Neural cell (in vitro differentiated cells): ENCODE measurements at regions not wholly inside any gene's neighbourhood (a gene's known extent, or its start where the extent isn't known, plus 50 kb on each side); places are given as distances from the start of the nearest gene placed in this dataset.

Experiments
- EZH2 ChIP-seq: fragments of 200-600, 300-800 bp; shearing (Covaris generic), sonication (generic); IDR thresholded peaks from 2 replicates; pipeline ENCODE4 v1.6.1; 2014; ENCODE audit warnings: antibody characterized with exemption, low read length, borderline replicate concordance, mild to moderate bottlenecking; ENCODE audit not compliant: insufficient read depth, poor library complexity, severe bottlenecking
- POLR2AphosphoS5 ChIP-seq: IDR thresholded peaks from 2 replicates; pipeline ENCODE4 v1.6.1; 2012
- SMC3 ChIP-seq: fragments of 450-650 bp; conservative IDR thresholded peaks from 2 replicates; pipeline ENCODE4 v1.6.1; 2014; ENCODE audit warnings: antibody characterized with exemption, mild to moderate bottlenecking, moderate library complexity; ENCODE audit not compliant: poor library complexity
- TF ChIP-seq, protein P1 (sequence below): fragments of 450-650 bp; IDR thresholded peaks from 2 replicates; pipeline ENCODE4 v1.5.1; 2014; ENCODE audit warnings: antibody characterized with exemption, mild to moderate bottlenecking, moderate library complexity; ENCODE audit not compliant: poor library complexity, severe bottlenecking

DNA sequence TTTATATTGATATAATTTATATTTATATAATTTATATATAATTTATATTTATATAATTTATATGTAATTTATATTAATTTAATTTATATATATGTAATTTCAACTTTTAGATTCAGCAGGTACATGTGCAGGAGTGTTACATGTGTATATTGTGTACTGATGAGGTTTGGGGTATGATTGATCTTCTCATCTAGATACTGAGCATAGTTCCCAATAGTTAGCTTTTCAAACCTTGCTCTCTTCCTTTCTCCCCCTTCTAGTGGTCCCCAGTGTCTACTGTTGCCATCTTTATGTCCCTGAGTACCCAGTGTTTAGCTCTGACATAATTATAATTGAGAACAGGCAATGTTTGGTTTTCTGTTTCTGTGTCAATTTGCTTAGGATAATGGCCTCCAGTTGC, 1335.3 kb upstream of the CDH2 start:
- TF ChIP-seq, protein P1, sequence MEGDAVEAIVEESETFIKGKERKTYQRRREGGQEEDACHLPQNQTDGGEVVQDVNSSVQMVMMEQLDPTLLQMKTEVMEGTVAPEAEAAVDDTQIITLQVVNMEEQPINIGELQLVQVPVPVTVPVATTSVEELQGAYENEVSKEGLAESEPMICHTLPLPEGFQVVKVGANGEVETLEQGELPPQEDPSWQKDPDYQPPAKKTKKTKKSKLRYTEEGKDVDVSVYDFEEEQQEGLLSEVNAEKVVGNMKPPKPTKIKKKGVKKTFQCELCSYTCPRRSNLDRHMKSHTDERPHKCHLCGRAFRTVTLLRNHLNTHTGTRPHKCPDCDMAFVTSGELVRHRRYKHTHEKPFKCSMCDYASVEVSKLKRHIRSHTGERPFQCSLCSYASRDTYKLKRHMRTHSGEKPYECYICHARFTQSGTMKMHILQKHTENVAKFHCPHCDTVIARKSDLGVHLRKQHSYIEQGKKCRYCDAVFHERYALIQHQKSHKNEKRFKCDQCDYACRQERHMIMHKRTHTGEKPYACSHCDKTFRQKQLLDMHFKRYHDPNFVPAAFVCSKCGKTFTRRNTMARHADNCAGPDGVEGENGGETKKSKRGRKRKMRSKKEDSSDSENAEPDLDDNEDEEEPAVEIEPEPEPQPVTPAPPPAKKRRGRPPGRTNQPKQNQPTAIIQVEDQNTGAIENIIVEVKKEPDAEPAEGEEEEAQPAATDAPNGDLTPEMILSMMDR: no peak
- TF ChIP-seq POLR2AphosphoS5 (no peak), EZH2 (no peak), SMC3 (no peak)
